ENCODE measurements at regions not wholly inside any gene's neighbourhood (a gene's known extent, or its start where the extent isn't known, plus 50 kb on each side); places are given as distances from the start of the nearest gene placed in this dataset.

GRCh38 chr6:94362061-94362864, 942.9 kb upstream of the EPHA7 start:
- POLR2A ChIA-PET = no interaction called here
- TF ChIP-seq, protein P1, sequence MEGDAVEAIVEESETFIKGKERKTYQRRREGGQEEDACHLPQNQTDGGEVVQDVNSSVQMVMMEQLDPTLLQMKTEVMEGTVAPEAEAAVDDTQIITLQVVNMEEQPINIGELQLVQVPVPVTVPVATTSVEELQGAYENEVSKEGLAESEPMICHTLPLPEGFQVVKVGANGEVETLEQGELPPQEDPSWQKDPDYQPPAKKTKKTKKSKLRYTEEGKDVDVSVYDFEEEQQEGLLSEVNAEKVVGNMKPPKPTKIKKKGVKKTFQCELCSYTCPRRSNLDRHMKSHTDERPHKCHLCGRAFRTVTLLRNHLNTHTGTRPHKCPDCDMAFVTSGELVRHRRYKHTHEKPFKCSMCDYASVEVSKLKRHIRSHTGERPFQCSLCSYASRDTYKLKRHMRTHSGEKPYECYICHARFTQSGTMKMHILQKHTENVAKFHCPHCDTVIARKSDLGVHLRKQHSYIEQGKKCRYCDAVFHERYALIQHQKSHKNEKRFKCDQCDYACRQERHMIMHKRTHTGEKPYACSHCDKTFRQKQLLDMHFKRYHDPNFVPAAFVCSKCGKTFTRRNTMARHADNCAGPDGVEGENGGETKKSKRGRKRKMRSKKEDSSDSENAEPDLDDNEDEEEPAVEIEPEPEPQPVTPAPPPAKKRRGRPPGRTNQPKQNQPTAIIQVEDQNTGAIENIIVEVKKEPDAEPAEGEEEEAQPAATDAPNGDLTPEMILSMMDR (IDR thresholded peaks at IDR 0.05; ENCODE audit: control extremely low read depth, extremely low read depth, low read depth, missing control alignments) = no peak
- DNase-seq (ENCODE audit: extremely low spot score) = no peak
- CTCF ChIA-PET = no interaction called here

DNA sequence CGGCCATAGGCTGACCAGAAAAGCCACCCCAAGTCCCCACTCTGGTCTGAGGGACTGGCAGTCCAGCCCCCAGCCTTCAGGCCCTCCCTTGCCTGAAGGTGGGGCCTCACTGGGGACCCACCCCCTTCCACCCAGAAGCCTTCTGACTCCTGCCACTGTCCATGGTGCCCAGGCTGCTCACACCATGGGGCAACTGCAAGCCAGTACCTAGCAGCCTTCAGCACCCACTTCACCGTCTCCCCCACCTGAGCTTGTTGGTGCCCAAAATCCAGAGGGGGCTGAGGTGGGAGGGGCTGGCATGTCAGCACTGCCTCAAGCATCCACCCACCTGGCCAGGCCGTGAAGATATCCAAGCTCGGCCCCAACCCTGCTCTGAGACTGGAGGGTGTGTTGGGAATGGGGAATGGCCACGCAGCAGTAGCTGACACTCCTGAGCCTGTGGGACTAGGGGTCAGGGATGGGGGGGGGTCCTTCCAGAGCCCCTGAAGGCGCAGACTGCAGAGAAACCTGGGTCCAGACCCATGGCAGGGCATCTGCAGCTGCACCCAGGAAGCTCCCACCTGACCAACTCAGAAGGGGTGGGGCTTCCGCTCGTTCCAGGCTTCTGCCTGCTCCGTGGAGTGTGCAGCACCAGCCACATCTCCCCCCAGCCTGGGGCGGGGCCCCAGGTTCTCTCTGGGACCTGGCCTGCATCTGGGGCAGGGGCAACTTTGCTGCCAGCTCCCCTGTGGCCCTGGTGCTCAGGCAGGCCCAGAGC, 942.1 kb upstream of the EPHA7 start:
- CTCF ChIA-PET = interaction anchor here (0.9 to 1.1 kb wide), 2 partner anchors 11 to 32 kb away, joined by 3 read pairs; no protein-coding TSS in a partner anchor
- DNase-seq (ENCODE audit: extremely low spot score) = no peak
- TF ChIP-seq, protein P1 (IDR thresholded peaks at IDR 0.05; ENCODE audit: control extremely low read depth, extremely low read depth, low read depth, missing control alignments) = no peak
- POLR2A ChIA-PET = no interaction called here

- POLR2A ChIA-PET = no interaction called here
- CTCF ChIA-PET = no interaction called here
- DNase-seq (ENCODE audit: extremely low spot score) = no peak
- TF ChIP-seq, protein P1 (IDR thresholded peaks at IDR 0.05; ENCODE audit: control extremely low read depth, extremely low read depth, low read depth, missing control alignments) = no peak
These were observed 938.1 kb upstream of the EPHA7 start for GRCh38 chr6:94357381-94357980.

DNA sequence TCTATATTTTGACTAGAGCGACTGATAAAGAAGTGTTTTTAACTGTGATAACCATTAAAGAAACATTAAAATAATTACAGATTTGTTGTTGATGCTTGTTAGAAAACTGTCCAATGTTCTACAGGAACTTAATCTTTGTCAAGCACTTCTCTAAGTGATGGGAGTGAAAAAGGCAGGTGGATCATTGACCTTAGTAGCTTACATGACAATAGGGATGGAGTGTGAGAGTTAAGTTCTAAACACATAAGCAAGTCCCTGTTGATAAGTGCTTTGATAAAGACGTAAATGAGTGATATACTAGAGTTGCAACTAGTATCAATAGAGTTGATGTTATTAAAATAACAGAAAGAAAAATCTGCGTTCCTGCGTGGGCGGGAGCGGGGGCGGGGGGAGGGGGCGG, 931.5 kb upstream of the EPHA7 start:
- CTCF ChIA-PET = no interaction called here
- TF ChIP-seq, protein P1 (IDR thresholded peaks at IDR 0.05; ENCODE audit: control extremely low read depth, extremely low read depth, low read depth, missing control alignments) = no peak
- POLR2A ChIA-PET = no interaction called here
- no peak for DNase-seq (ENCODE audit: extremely low spot score)

GRCh38 chr6:94349227-94349626, 929.9 kb upstream of the EPHA7 start:
- POLR2A ChIA-PET = no interaction called here
- CTCF ChIA-PET = no interaction called here

GRCh38 chr6:94344866-94345265, 925.5 kb upstream of the EPHA7 start:
- POLR2A ChIA-PET = no interaction called here
- TF ChIP-seq, protein P1 (IDR thresholded peaks at IDR 0.05; ENCODE audit: control extremely low read depth, extremely low read depth, low read depth, missing control alignments) = no peak
- no peak for DNase-seq (ENCODE audit: extremely low spot score)
- CTCF ChIA-PET = no interaction called here

More at GRCh38 chr6:94349227-94349626, 929.9 kb upstream of the EPHA7 start:
- no peak for DNase-seq (ENCODE audit: extremely low spot score)
- TF ChIP-seq, protein P1 (IDR thresholded peaks at IDR 0.05; ENCODE audit: control extremely low read depth, extremely low read depth, low read depth, missing control alignments) = no peak

All from GM10248 (cell line).